NCI-H1092 treated with DMSO at 0.1 percent for 48 hours (cell line): ENCODE measurements at regions not wholly inside any gene's neighbourhood (a gene's known extent, or its start where the extent isn't known, plus 50 kb on each side); places are given as distances from the start of the nearest gene placed in this dataset.

ENCODE experiments used
- DNase-seq: peaks from one replicate; lab custom pipeline; 2025; lab: John Stamatoyannopoulos, UW

GRCh38 chr14:99322731-99323599, 51.0 kb upstream of the BCL11B start:
- DNase-seq = no peak

- DNase-seq = no peak
Observed at GRCh38 chr14:99321955-99322730, 50.1 kb upstream of the BCL11B start.
